Muscle of back (tissue), 3 donors: ENCODE measurements at regions not wholly inside any gene's neighbourhood (a gene's known extent, or its start where the extent isn't known, plus 50 kb on each side); places are given as distances from the start of the nearest gene placed in this dataset.
"Not testable (repeated sequence)": the region's sequence is repeated elsewhere in the genome, so short reads cannot be mapped to it uniquely, and the experiment has no call there.

ENCODE experiments used
- DNase-seq, 3 donors: peaks; one replicate each; pipeline versions ENCODE4 v3.0.0 to v3.0.0-alpha.2; 2013

- no peak for DNase-seq
Measured at GRCh38 chr20:54848984-54849538, 373.7 kb downstream of the DOK5 start.

- DNase-seq, result no peak
Measured at GRCh38 chr20:54848262-54848661, 372.9 kb downstream of the DOK5 start.

- DNase-seq, result no peak
Measured at GRCh38 chr20:54846948-54847347, 371.6 kb downstream of the DOK5 start.

- no peak for DNase-seq
Measured at GRCh38 chr20:54844346-54844745, 369.0 kb downstream of the DOK5 start.

GRCh38 chr20:54843865-54844264, 368.5 kb downstream of the DOK5 start:
- DNase-seq, result no peak

- no peak for DNase-seq
Measured at GRCh38 chr20:54843431-54843830, 368.0 kb downstream of the DOK5 start.

- DNase-seq, result no peak
Measured at GRCh38 chr20:54839224-54839623, 363.8 kb downstream of the DOK5 start.

GRCh38 chr20:54837226-54837625, 361.8 kb downstream of the DOK5 start:
- no peak for DNase-seq

GRCh38 chr20:54822386-54822785, 347.0 kb downstream of the DOK5 start:
- DNase-seq, result no peak

- no peak for DNase-seq
Measured at GRCh38 chr20:54820392-54820791, 345.0 kb downstream of the DOK5 start.

GRCh38 chr20:54806462-54806861, 331.1 kb downstream of the DOK5 start:
- no peak for DNase-seq

- DNase-seq, result no peak
Measured at GRCh38 chr20:54794874-54795273, 319.5 kb downstream of the DOK5 start.

- no peak for DNase-seq
Measured at GRCh38 chr20:54794110-54794509, 318.7 kb downstream of the DOK5 start.

GRCh38 chr20:54793291-54793992, 318.0 kb downstream of the DOK5 start:
- peak; percentile 2 to 34 (median 6) for DNase-seq

- DNase-seq, result no peak
Measured at GRCh38 chr20:54792688-54793087, 317.3 kb downstream of the DOK5 start.

GRCh38 chr20:54788260-54788659, 312.9 kb downstream of the DOK5 start:
- DNase-seq, result not testable (repeated sequence)

- not testable (repeated sequence) for DNase-seq
Measured at GRCh38 chr20:54782758-54783157, 307.4 kb downstream of the DOK5 start.

GRCh38 chr20:54774426-54774825, 299.0 kb downstream of the DOK5 start:
- no peak for DNase-seq

GRCh38 chr20:54773643-54774000, 298.2 kb downstream of the DOK5 start:
- DNase-seq, result no peak

GRCh38 chr20:54772893-54773642, 297.7 kb downstream of the DOK5 start:
- DNase-seq, result no peak

GRCh38 chr20:54766483-54766882, 291.1 kb downstream of the DOK5 start:
- no peak for DNase-seq

GRCh38 chr20:54763366-54763765, 288.0 kb downstream of the DOK5 start:
- no peak for DNase-seq

- DNase-seq, result no peak
Measured at GRCh38 chr20:54759589-54759988, 284.2 kb downstream of the DOK5 start.
